GM23338 (cell line): ENCODE measurements at regions not wholly inside any gene's neighbourhood (a gene's known extent, or its start where the extent isn't known, plus 50 kb on each side); places are given as distances from the start of the nearest gene placed in this dataset.

Experiments used
- ATAC-seq: fragments of 200-7000 bp; cut with Tn5 transposase; 3 replicates; pipeline ENCODE4 v1.9.1; 2020
- DNase-seq: peaks from one replicate; pipeline ENCODE4 v3.0.0-alpha.2; 2015; ENCODE audit warnings: low spot score
- H2AFZ ChIP-seq: fragments of 200-600 bp; sonication (generic); 2 replicates; pipeline ENCODE4 v1.8.0; 2016; ENCODE audit warnings: antibody characterized with exemption, mild to moderate bottlenecking, moderate library complexity
- H3F3A ChIP-seq: fragments of 200-600 bp; sonication (generic); replicated peaks from 2 replicates; pipeline ENCODE4 v1.8.0; 2017; ENCODE audit warnings: antibody characterized with exemption, mixed run types, low read depth
- H3K27ac ChIP-seq: fragments of 200-600 bp; sonication (generic); 2 replicates; pipeline ENCODE4 v1.6.1; 2016; ENCODE audit warnings: low read depth
- H3K27me3 ChIP-seq: fragments of 200-600 bp; sonication (generic); 2 replicates; pipeline ENCODE4 v1.8.0; 2016; ENCODE audit warnings: mild to moderate bottlenecking, mixed run types, moderate library complexity; ENCODE audit not compliant: insufficient read depth
- H3K36me3 ChIP-seq: fragments of 200-600 bp; sonication (generic); 2 replicates; pipeline ENCODE4 v1.8.0; 2016; ENCODE audit warnings: mild to moderate bottlenecking; ENCODE audit not compliant: insufficient read depth
- H3K4me1 ChIP-seq: fragments of 200-600 bp; sonication (generic); 2 replicates; pipeline ENCODE4 v1.8.0; 2016; ENCODE audit warnings: mild to moderate bottlenecking, moderate library complexity; ENCODE audit not compliant: insufficient read depth
- H3K4me2 ChIP-seq: fragments of 200-600 bp; sonication (generic); 2 replicates; pipeline ENCODE4 v1.7.1; 2017; ENCODE audit warnings: mixed run types
- H3K4me3 ChIP-seq: fragments of 200-600 bp; sonication (generic); 2 replicates; pipeline ENCODE4 v1.6.1; 2016; ENCODE audit warnings: mixed run types
- H3K79me2 ChIP-seq: fragments of 200-600 bp; sonication (generic); replicated peaks from 2 replicates; pipeline ENCODE4 v1.8.0; 2017; ENCODE audit warnings: mild to moderate bottlenecking; ENCODE audit not compliant: insufficient read depth
- H3K9me2 ChIP-seq: fragments of 200-600 bp; sonication (generic); 2 replicates; pipeline ENCODE4 v1.8.0; 2017; ENCODE audit not compliant: insufficient read depth
- H4K20me1 ChIP-seq: fragments of 200-600 bp; sonication (generic); replicated peaks from 2 replicates; pipeline ENCODE4 v1.8.0; 2017; ENCODE audit warnings: mild to moderate bottlenecking; ENCODE audit not compliant: insufficient read depth
- H3K27ac Mint-ChIP-seq: 2 replicates; pipeline ENCODE4 v1.8.0; 2020; ENCODE audit warnings: inconsistent platforms, mild to moderate bottlenecking, moderate library complexity, mixed read lengths
- H3K27me3 Mint-ChIP-seq: 3 replicates; pipeline ENCODE4 v1.8.0; 2022; ENCODE audit warnings: low read depth, mild to moderate bottlenecking, moderate library complexity, mixed read lengths, inconsistent platforms; ENCODE audit not compliant: insufficient read depth, poor library complexity
- H3K36me3 Mint-ChIP-seq: 3 replicates; pipeline ENCODE4 v1.8.0; 2021; ENCODE audit warnings: low read depth, mild to moderate bottlenecking, inconsistent platforms, moderate library complexity, mixed read lengths
- H3K4me1 Mint-ChIP-seq: 3 replicates; pipeline ENCODE4 v1.8.0; 2020; ENCODE audit warnings: mild to moderate bottlenecking, inconsistent platforms, mixed read lengths
- H3K4me3 Mint-ChIP-seq: 3 replicates; pipeline ENCODE4 v1.8.0; 2021; ENCODE audit warnings: moderate library complexity, mild to moderate bottlenecking, inconsistent platforms, mixed read lengths
- H3K9me3 Mint-ChIP-seq: 3 replicates; pipeline ENCODE4 v1.8.0; 2020; ENCODE audit warnings: moderate library complexity, mild to moderate bottlenecking, inconsistent platforms, mixed read lengths
- EZH2 ChIP-seq: fragments of 200-600 bp; sonication (generic); IDR thresholded peaks from one replicate; pipeline ENCODE4 v1.8.0; 2017; ENCODE audit warnings: antibody characterized with exemption, mild to moderate bottlenecking, low read depth; ENCODE audit not compliant: unreplicated experiment
- STAT1 ChIP-seq: IDR thresholded peaks from one replicate; pipeline ENCODE4 v1.6.1; 2016; ENCODE audit warnings: antibody characterized with exemption; ENCODE audit not compliant: unreplicated experiment
- ZNF114 ChIP-seq: fragments of 250-450 bp; sonication (Bioruptor Pico); IDR thresholded peaks from 2 replicates; pipeline ENCODE4 v1.5.0; 2020; ENCODE audit warnings: mild to moderate bottlenecking, moderate library complexity
- ZNF331 ChIP-seq: fragments of 250-450 bp; sonication (Bioruptor Pico); IDR thresholded peaks from 2 replicates; pipeline ENCODE4 v1.5.0; 2020; ENCODE audit warnings: low read depth, mild to moderate bottlenecking, moderate library complexity
- TF ChIP-seq, protein P1 (sequence below): IDR thresholded peaks from one replicate; pipeline ENCODE4 v1.6.1; 2018; ENCODE audit warnings: antibody characterized with exemption; ENCODE audit not compliant: unreplicated experiment
- TF ChIP-seq, protein P2 (sequence below): IDR thresholded peaks from 2 replicates; pipeline ENCODE4 v1.6.1; 2016; ENCODE audit warnings: antibody characterized with exemption
- TF ChIP-seq, protein P3 (sequence below): fragments of 250-450 bp; sonication (Bioruptor Pico); IDR thresholded peaks from 2 replicates; pipeline ENCODE4 v1.5.0; 2020; ENCODE audit warnings: mild to moderate bottlenecking, moderate library complexity

DNA sequence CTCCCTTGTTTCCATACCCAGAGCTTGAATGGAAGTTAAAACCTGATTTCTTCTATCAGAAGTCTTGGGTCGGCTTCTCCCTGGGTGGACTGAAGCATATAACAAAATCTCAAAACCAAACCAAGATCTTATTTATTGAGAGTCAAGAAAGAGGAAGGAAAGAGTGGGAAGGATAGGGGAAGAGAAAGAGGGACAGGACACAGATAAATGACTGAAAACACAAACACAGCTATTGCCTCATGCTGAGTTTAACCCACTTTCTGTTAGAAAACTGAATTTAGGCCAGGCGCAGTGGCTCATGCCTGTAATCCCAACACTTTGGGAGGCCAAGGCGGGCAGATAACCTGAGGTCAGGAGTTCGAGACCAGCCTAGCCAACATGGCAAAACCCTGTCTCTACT is 92.9 kb downstream of the PALM2AKAP2 start (continued):
- TF ChIP-seq, protein P1, sequence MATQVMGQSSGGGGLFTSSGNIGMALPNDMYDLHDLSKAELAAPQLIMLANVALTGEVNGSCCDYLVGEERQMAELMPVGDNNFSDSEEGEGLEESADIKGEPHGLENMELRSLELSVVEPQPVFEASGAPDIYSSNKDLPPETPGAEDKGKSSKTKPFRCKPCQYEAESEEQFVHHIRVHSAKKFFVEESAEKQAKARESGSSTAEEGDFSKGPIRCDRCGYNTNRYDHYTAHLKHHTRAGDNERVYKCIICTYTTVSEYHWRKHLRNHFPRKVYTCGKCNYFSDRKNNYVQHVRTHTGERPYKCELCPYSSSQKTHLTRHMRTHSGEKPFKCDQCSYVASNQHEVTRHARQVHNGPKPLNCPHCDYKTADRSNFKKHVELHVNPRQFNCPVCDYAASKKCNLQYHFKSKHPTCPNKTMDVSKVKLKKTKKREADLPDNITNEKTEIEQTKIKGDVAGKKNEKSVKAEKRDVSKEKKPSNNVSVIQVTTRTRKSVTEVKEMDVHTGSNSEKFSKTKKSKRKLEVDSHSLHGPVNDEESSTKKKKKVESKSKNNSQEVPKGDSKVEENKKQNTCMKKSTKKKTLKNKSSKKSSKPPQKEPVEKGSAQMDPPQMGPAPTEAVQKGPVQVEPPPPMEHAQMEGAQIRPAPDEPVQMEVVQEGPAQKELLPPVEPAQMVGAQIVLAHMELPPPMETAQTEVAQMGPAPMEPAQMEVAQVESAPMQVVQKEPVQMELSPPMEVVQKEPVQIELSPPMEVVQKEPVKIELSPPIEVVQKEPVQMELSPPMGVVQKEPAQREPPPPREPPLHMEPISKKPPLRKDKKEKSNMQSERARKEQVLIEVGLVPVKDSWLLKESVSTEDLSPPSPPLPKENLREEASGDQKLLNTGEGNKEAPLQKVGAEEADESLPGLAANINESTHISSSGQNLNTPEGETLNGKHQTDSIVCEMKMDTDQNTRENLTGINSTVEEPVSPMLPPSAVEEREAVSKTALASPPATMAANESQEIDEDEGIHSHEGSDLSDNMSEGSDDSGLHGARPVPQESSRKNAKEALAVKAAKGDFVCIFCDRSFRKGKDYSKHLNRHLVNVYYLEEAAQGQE = no peak
- TF ChIP-seq, protein P2, sequence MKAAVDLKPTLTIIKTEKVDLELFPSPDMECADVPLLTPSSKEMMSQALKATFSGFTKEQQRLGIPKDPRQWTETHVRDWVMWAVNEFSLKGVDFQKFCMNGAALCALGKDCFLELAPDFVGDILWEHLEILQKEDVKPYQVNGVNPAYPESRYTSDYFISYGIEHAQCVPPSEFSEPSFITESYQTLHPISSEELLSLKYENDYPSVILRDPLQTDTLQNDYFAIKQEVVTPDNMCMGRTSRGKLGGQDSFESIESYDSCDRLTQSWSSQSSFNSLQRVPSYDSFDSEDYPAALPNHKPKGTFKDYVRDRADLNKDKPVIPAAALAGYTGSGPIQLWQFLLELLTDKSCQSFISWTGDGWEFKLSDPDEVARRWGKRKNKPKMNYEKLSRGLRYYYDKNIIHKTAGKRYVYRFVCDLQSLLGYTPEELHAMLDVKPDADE = no peak
- TF ChIP-seq ZNF114 (CRISPR knock-in tag) (no peak), ZNF331 (CRISPR knock-in tag) (no peak), STAT1 (no peak)

DNA sequence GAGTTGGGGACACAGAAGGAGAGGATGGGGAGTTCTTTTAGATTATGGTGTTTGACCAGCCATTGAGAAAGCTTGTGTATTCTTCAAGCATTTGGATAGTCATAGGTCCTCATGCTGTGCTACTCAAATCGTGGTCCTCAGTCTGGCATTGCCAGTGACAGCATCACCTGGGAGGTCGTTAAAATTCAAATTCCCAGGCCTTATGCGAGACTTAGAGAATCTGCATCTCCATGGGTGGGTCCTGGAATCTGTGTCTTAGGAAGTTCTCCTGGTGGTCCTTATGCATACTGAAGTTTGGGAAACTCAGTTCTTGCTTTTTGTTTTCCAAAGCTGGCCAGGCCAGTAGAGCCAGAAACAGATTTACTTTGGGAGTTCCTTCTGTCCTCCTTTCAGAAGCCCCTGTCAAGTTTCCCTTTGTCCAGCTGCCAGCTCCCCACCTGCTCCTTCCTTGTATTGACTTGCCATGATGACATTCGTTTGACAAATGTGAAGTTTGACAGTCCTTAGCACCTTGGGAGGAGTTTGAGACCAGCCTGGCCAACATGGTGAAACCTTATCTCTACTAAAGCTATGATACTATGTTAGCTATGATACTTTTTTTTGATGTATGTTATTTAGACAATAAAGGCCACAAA is 95.6 kb downstream of the PALM2AKAP2 start:
- Mint-ChIP-seq H3K36me3 (no peaks in the 10 kb centered on the region), H3K27me3 (no peaks in the 10 kb centered on the region), H3K4me3 (no peak overlapping the region), H3K9me3 (no peaks in the 10 kb centered on the region), H3K27ac (no peak overlapping the region), H3K4me1 (peaks cover 3% of the 10 kb centered on the region; the same call in 2 of the 3 replicates)
- no peak for TF ChIP-seq EZH2
- TF ChIP-seq, protein P3, sequence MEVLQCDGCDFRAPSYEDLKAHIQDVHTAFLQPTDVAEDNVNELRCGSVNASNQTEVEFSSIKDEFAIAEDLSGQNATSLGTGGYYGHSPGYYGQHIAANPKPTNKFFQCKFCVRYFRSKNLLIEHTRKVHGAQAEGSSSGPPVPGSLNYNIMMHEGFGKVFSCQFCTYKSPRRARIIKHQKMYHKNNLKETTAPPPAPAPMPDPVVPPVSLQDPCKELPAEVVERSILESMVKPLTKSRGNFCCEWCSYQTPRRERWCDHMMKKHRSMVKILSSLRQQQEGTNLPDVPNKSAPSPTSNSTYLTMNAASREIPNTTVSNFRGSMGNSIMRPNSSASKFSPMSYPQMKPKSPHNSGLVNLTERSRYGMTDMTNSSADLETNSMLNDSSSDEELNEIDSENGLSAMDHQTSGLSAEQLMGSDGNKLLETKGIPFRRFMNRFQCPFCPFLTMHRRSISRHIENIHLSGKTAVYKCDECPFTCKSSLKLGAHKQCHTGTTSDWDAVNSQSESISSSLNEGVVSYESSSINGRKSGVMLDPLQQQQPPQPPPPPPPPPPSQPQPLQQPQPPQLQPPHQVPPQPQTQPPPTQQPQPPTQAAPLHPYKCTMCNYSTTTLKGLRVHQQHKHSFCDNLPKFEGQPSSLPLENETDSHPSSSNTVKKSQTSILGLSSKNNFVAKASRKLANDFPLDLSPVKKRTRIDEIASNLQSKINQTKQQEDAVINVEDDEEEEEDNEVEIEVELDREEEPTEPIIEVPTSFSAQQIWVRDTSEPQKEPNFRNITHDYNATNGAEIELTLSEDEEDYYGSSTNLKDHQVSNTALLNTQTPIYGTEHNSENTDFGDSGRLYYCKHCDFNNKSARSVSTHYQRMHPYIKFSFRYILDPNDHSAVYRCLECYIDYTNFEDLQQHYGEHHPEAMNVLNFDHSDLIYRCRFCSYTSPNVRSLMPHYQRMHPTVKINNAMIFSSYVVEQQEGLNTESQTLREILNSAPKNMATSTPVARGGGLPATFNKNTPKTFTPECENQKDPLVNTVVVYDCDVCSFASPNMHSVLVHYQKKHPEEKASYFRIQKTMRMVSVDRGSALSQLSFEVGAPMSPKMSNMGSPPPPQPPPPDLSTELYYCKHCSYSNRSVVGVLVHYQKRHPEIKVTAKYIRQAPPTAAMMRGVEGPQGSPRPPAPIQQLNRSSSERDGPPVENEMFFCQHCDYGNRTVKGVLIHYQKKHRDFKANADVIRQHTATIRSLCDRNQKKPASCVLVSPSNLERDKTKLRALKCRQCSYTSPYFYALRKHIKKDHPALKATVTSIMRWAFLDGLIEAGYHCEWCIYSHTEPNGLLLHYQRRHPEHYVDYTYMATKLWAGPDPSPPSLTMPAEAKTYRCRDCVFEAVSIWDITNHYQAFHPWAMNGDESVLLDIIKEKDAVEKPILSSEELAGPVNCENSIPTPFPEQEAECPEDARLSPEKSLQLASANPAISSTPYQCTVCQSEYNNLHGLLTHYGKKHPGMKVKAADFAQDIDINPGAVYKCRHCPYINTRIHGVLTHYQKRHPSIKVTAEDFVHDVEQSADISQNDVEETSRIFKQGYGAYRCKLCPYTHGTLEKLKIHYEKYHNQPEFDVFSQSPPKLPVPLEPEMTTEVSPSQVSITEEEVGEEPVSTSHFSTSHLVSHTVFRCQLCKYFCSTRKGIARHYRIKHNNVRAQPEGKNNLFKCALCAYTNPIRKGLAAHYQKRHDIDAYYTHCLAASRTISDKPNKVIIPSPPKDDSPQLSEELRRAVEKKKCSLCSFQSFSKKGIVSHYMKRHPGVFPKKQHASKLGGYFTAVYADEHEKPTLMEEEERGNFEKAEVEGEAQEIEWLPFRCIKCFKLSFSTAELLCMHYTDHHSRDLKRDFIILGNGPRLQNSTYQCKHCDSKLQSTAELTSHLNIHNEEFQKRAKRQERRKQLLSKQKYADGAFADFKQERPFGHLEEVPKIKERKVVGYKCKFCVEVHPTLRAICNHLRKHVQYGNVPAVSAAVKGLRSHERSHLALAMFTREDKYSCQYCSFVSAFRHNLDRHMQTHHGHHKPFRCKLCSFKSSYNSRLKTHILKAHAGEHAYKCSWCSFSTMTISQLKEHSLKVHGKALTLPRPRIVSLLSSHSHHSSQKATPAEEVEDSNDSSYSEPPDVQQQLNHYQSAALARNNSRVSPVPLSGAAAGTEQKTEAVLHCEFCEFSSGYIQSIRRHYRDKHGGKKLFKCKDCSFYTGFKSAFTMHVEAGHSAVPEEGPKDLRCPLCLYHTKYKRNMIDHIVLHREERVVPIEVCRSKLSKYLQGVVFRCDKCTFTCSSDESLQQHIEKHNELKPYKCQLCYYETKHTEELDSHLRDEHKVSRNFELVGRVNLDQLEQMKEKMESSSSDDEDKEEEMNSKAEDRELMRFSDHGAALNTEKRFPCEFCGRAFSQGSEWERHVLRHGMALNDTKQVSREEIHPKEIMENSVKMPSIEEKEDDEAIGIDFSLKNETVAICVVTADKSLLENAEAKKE = 0 out of 2 replicates have a peak, but pooled peaks have one; percentile 36
- H3K79me2 ChIP-seq = no peaks in the 10 kb centered on the region
- no peak overlapping the region for H3K27ac ChIP-seq
- H3F3A ChIP-seq = no peaks in the 10 kb centered on the region
- ATAC-seq (no peak), DNase-seq (no peak)
- H3K4me2 ChIP-seq = no peak overlapping the region
- H4K20me1 ChIP-seq = no peaks in the 10 kb centered on the region
- H2AFZ ChIP-seq = no peak overlapping the region
- H3K9me2 ChIP-seq = peaks cover 18% of the 10 kb centered on the region; the same call in 1 of the 2 replicates
- no peaks in the 10 kb centered on the region for H3K4me1 ChIP-seq
- no peaks in the 10 kb centered on the region for H3K27me3 ChIP-seq
- H3K4me3 ChIP-seq = no peak overlapping the region
- no peaks in the 10 kb centered on the region for H3K36me3 ChIP-seq
